ENCODE measurements at regions not wholly inside any gene's neighbourhood (a gene's known extent, or its start where the extent isn't known, plus 50 kb on each side); places are given as distances from the start of the nearest gene placed in this dataset.

- Histone ChIP-seq H3K27me3 (no peaks in the 10 kb centered on the region), H3K4me3 (no peak overlapping the region), H3K27ac (no peak overlapping the region), H3K4me1 (no peaks in the 10 kb centered on the region), H3K36me3 (no peaks in the 10 kb centered on the region), H3K9me3 (no peaks in the 10 kb centered on the region)
- TF ChIP-seq EP300 (IDR thresholded peaks at IDR 0.05), result no peak
- TF ChIP-seq, protein P1, sequence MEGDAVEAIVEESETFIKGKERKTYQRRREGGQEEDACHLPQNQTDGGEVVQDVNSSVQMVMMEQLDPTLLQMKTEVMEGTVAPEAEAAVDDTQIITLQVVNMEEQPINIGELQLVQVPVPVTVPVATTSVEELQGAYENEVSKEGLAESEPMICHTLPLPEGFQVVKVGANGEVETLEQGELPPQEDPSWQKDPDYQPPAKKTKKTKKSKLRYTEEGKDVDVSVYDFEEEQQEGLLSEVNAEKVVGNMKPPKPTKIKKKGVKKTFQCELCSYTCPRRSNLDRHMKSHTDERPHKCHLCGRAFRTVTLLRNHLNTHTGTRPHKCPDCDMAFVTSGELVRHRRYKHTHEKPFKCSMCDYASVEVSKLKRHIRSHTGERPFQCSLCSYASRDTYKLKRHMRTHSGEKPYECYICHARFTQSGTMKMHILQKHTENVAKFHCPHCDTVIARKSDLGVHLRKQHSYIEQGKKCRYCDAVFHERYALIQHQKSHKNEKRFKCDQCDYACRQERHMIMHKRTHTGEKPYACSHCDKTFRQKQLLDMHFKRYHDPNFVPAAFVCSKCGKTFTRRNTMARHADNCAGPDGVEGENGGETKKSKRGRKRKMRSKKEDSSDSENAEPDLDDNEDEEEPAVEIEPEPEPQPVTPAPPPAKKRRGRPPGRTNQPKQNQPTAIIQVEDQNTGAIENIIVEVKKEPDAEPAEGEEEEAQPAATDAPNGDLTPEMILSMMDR (IDR thresholded peaks at IDR 0.05), result no peak
- no peak for TF ChIP-seq POLR2A (IDR thresholded peaks at IDR 0.05)
- no peak for DNase-seq (ENCODE audit: low spot score in 2 of 2)
- 96 to 100% methylated on average over 1 of the region's 1 CpG for WGBS, 2 donors
These were observed 425.2 kb downstream of the PCDH10 start for GRCh38 chr4:133574248-133574647.

- DNase-seq (ENCODE audit: low spot score in 2 of 2), result no peak
- Histone ChIP-seq H3K9me3 (no peaks in the 10 kb centered on the region), H3K4me3 (no peak overlapping the region), H3K27ac (no peak overlapping the region), H3K4me1 (no peaks in the 10 kb centered on the region), H3K36me3 (no peaks in the 10 kb centered on the region), H3K27me3 (no peaks in the 10 kb centered on the region)
- 0 to 3% methylated on average over 1 of the region's 1 CpG for WGBS, 2 donors
- TF ChIP-seq EP300 (IDR thresholded peaks at IDR 0.05) (no peak), POLR2A (IDR thresholded peaks at IDR 0.05) (no peak)
- TF ChIP-seq, protein P1 (IDR thresholded peaks at IDR 0.05), result no peak
These were observed 416.3 kb downstream of the PCDH10 start for GRCh38 chr4:133565379-133565778.

- no peak for DNase-seq (ENCODE audit: low spot score in 2 of 2)
- Histone ChIP-seq H3K4me1 (no peaks in the 10 kb centered on the region), H3K4me3 (no peak overlapping the region), H3K27me3 (no peaks in the 10 kb centered on the region), H3K9me3 (no peaks in the 10 kb centered on the region), H3K27ac (no peak overlapping the region), H3K36me3 (no peaks in the 10 kb centered on the region)
- TF ChIP-seq, protein P1 (IDR thresholded peaks at IDR 0.05), result no peak
- no peak for TF ChIP-seq EP300 (IDR thresholded peaks at IDR 0.05)
- TF ChIP-seq POLR2A (IDR thresholded peaks at IDR 0.05), result no peak
- WGBS, 2 donors, result 70 to 77% methylated on average over 6 of the region's 6 CpGs
These were observed 410.9 kb downstream of the PCDH10 start for GRCh38 chr4:133559987-133560386.

GRCh38 chr4:133555671-133556070 is 406.6 kb downstream of the PCDH10 start:
- Histone ChIP-seq H3K27ac (no peak overlapping the region), H3K27me3 (no peaks in the 10 kb centered on the region), H3K9me3 (no peaks in the 10 kb centered on the region), H3K4me3 (no peak overlapping the region), H3K36me3 (no peaks in the 10 kb centered on the region), H3K4me1 (no peaks in the 10 kb centered on the region)
- TF ChIP-seq POLR2A (IDR thresholded peaks at IDR 0.05) (no peak), EP300 (IDR thresholded peaks at IDR 0.05) (no peak)
- TF ChIP-seq, protein P1 (IDR thresholded peaks at IDR 0.05), result no peak
- no peak for DNase-seq (ENCODE audit: low spot score in 2 of 2)
- 78 to 85% methylated on average over 1 of the region's 1 CpG for WGBS, 2 donors

- Histone ChIP-seq H3K27me3 (no peaks in the 10 kb centered on the region), H3K9me3 (no peaks in the 10 kb centered on the region), H3K4me3 (no peak overlapping the region), H3K27ac (no peak overlapping the region), H3K4me1 (no peaks in the 10 kb centered on the region), H3K36me3 (no peaks in the 10 kb centered on the region)
- TF ChIP-seq POLR2A (IDR thresholded peaks at IDR 0.05) (no peak), EP300 (IDR thresholded peaks at IDR 0.05) (no peak)
- TF ChIP-seq, protein P1 (IDR thresholded peaks at IDR 0.05), result no peak
- WGBS, 2 donors, result 52 to 61% methylated on average over 4 of the region's 4 CpGs
- DNase-seq (ENCODE audit: low spot score in 2 of 2), result no peak
These were observed 401.3 kb downstream of the PCDH10 start for GRCh38 chr4:133550436-133550835.

All from tibial nerve (tissue), 4 donors.